AG04450 (cell line): ENCODE measurements at regions not wholly inside any gene's neighbourhood (a gene's known extent, or its start where the extent isn't known, plus 50 kb on each side); places are given as distances from the start of the nearest gene placed in this dataset.

ENCODE experiments used
- CTCF ChIA-PET: fragments of 300-600, 350-600 bp; formaldehyde crosslinking; extraction: SDS; loops from one replicate; lab custom pipeline; 2022; ENCODE audit warnings: antibody characterized with exemption, inconsistent platforms; lab: Charles Lee
- POLR2A ChIA-PET: fragments of 350-600 bp; formaldehyde crosslinking; extraction: SDS; loops from one replicate; lab custom pipeline; 2021; ENCODE audit warnings: antibody characterized with exemption, inconsistent platforms; lab: Yijun Ruan, JAX
- DNase-seq: peaks from one replicate; pipeline ENCODE4 v3.0.0-alpha.2; 2011; ENCODE audit warnings: low read depth, low spot score
- H3K27ac ChIP-seq: one replicate; pipeline ENCODE4 v1.5.1; 2012; ENCODE audit warnings: low read depth, low read length, control low read depth
- H3K27me3 ChIP-seq: one replicate; pipeline ENCODE4 v1.6.0; 2012; ENCODE audit warnings: low read length; ENCODE audit not compliant: control insufficient read depth, insufficient read depth
- H3K4me3 ChIP-seq: 2 replicates; pipeline ENCODE4 v1.5.1; 2011; ENCODE audit warnings: mild to moderate bottlenecking, low read depth, low read length, control low read depth
- H3K9me3 ChIP-seq: 2 replicates; pipeline ENCODE4 v1.5.1; 2012; ENCODE audit warnings: low read length; ENCODE audit not compliant: control insufficient read depth, insufficient read depth
- TF ChIP-seq, protein P1 (sequence below): IDR thresholded peaks from 2 replicates; pipeline ENCODE4 v1.5.1; 2011; ENCODE audit warnings: low read depth, low read length, control low read depth, inconsistent platforms

DNA sequence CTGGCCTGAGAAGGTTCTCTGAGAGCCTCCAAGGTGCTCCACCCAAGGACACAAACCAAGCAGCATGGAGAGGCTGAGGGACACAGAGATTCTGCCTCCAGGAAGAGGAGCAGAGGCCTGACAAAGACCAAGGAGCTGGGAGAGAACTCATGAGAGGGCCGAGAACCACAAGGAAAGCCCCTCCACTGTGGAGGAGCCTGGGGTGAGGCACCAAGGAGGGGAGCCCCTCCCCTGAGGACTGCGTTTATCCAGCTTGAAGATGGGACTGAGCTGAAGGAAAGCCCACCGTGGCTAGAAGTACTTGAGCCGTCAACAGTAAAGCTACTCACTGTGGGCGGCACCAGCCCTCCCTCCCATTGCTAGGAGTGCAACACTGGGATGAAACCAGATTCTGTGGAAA lies 63.1 kb upstream of the MEF2A start:
- DNase-seq: no peak
- Histone ChIP-seq H3K27ac (no peak overlapping the region), H3K4me3 (no peak overlapping the region), H3K27me3 (no peaks in the 10 kb centered on the region), H3K9me3 (0 out of 2 replicates have a peak, but pooled peaks cover 4% of the 10 kb centered on the region)
- TF ChIP-seq, protein P1, sequence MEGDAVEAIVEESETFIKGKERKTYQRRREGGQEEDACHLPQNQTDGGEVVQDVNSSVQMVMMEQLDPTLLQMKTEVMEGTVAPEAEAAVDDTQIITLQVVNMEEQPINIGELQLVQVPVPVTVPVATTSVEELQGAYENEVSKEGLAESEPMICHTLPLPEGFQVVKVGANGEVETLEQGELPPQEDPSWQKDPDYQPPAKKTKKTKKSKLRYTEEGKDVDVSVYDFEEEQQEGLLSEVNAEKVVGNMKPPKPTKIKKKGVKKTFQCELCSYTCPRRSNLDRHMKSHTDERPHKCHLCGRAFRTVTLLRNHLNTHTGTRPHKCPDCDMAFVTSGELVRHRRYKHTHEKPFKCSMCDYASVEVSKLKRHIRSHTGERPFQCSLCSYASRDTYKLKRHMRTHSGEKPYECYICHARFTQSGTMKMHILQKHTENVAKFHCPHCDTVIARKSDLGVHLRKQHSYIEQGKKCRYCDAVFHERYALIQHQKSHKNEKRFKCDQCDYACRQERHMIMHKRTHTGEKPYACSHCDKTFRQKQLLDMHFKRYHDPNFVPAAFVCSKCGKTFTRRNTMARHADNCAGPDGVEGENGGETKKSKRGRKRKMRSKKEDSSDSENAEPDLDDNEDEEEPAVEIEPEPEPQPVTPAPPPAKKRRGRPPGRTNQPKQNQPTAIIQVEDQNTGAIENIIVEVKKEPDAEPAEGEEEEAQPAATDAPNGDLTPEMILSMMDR: no peak
- POLR2A ChIA-PET: no interaction called here
- CTCF ChIA-PET: no interaction called here

DNA sequence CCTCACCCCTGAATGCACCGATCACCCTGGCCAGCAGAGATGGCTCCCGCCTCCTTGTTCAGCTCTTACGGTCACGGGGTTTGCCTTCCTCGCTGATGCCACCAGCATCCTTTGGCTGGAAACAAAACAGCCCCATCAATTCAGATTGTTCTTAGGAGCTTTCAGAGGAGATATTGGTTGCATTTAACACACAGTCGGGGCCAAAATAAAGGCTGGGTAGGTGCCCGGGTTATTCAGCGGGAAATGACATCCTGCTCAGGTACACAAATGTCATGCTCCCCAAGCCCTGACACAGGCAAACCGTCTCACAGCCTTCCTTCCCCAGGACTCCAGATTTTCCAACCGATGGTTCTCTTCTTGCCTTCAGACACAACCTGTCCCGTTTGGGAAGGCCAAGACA lies 62.4 kb upstream of the MEF2A start:
- Histone ChIP-seq H3K27me3 (no peaks in the 10 kb centered on the region), H3K4me3 (no peak overlapping the region), H3K27ac (no peak overlapping the region), H3K9me3 (0 out of 2 replicates have a peak, but pooled peaks cover 1% of the 10 kb centered on the region)
- TF ChIP-seq, protein P1: no peak
- DNase-seq: no peak
- CTCF ChIA-PET: interaction anchor here (1.9 kb wide), 1 partner anchor 201 kb away, joined by 8 read pairs; no protein-coding TSS in a partner anchor
- POLR2A ChIA-PET: no interaction called here

DNA sequence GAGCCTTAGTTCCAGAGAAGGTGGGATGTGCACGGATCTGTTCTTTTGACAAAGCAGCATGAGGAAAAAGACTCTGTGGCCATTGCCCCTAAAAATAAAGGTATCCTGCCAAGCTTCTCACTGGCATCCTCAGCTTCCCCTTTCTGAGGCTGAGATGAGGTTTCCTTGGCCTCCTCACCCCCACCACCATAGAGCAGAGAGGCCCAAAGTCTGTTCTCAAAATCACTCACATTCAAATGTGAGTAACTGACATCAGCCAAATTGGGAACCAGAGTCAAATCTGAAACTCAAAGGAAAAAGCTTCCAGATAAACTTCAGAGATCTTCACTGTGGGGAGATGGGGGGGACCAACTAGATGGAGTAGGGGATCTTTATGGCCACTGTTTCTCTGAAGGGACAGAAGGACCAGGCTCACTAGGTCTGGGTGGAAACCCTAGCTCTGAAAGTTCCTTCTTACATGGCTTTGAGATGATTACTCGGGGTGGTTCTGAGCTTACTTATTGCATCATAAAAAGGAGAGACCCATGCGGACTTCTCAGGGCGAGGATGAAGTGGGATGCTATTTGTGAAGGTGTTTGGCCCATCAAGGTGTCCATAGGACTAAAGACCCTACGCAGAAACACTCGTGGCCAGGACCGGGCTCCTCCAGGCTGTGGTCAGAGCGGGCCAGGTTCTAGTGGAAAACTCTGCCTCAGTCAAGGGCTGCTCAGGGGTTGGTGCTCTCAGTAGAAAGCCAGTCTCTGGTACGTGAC lies 61.5 kb upstream of the MEF2A start:
- ChIA-PET POLR2A (no interaction called here), CTCF (interaction anchor here (0.6 to 1.9 kb wide), 4 partner anchors 67 to 232 kb away, joined by 3 to 8 read pairs (median 4); no protein-coding TSS in a partner anchor)
- no peaks in the 10 kb centered on the region for H3K27me3 ChIP-seq
- no peak overlapping the region for H3K27ac ChIP-seq
- H3K4me3 ChIP-seq: no peak overlapping the region
- TF ChIP-seq, protein P1: no peak
- no peak for DNase-seq
- H3K9me3 ChIP-seq: no peaks in the 10 kb centered on the region

DNA sequence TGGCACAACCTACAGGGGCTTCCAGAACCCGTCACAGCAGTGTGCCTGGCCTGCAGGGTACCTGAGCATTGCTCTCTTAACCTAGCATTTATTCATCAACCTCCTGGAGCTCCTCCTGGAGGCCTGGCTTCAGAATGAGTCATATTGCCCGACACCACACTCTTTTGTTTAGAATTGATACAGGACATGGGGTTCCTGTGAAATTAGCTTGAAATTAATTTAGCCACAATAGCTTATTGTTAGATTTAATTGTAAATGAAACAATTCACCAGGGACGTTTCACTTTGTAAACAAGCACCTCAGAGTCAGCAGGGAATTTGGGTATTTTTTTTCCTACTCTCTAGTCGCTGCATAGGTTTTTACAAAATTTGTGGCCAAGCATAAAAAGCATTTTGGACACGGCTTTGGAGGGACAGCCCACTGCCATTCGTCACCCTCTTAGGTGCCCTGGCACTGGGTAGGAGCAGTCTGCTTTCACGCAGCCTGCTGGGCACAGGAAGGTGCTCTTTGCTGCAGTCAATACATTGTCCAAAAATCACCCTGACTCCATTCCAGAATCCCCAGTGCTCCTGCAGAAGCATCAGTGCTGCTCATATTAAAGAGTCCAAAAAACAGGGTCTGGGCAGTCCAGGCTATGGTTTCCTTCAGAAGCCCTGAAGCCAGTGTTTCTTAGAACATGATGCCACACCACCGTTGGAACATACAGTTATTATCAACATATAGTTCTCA lies 60.8 kb upstream of the MEF2A start:
- ChIA-PET POLR2A (no interaction called here), CTCF (interaction anchor here (1.4 to 1.9 kb wide), 2 partner anchors 199 to 233 kb away, joined by 3 to 8 read pairs; no protein-coding TSS in a partner anchor)
- no peak for DNase-seq
- Histone ChIP-seq H3K27me3 (no peaks in the 10 kb centered on the region), H3K9me3 (no peaks in the 10 kb centered on the region), H3K27ac (no peak overlapping the region), H3K4me3 (no peak overlapping the region)
- TF ChIP-seq, protein P1: peak; percentile 31

DNA sequence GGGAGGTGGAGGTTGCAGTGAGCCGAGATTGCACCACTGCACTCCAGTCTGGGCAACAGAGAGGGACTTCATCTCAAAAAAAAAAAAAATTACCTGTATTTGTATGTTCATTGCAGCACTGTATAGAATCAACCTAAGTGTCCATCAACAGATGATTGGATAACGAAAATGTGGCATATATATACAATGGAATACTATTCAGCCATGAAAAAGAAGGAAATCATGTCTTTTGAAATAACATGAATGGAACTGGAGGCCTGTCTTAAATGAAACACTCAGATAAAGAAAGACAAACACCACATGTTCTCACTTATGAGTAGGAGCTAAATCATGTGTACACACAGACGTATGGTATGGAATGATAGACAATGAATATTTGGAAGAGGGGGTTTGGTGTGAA lies 59.4 kb upstream of the MEF2A start:
- TF ChIP-seq, protein P1: no peak
- Histone ChIP-seq H3K27ac (no peak overlapping the region), H3K4me3 (no peak overlapping the region), H3K27me3 (no peaks in the 10 kb centered on the region), H3K9me3 (no peaks in the 10 kb centered on the region)
- no peak for DNase-seq
- CTCF ChIA-PET: no interaction called here
- POLR2A ChIA-PET: interaction anchor here (1.7 kb wide), 1 partner anchor 30 kb away, joined by 15 read pairs; no protein-coding TSS in a partner anchor
